GM23338 (cell line): ENCODE measurements at regions not wholly inside any gene's neighbourhood (a gene's known extent, or its start where the extent isn't known, plus 50 kb on each side); places are given as distances from the start of the nearest gene placed in this dataset.

Source experiments
- ATAC-seq: fragments of 200-7000 bp; cut with Tn5 transposase; 3 replicates; pipeline ENCODE4 v1.9.1; 2020
- DNase-seq: peaks from one replicate; pipeline ENCODE4 v3.0.0-alpha.2; 2015; ENCODE audit warnings: low spot score
- H2AFZ ChIP-seq: fragments of 200-600 bp; sonication (generic); 2 replicates; pipeline ENCODE4 v1.8.0; 2016; ENCODE audit warnings: antibody characterized with exemption, mild to moderate bottlenecking, moderate library complexity
- H3F3A ChIP-seq: fragments of 200-600 bp; sonication (generic); replicated peaks from 2 replicates; pipeline ENCODE4 v1.8.0; 2017; ENCODE audit warnings: antibody characterized with exemption, mixed run types, low read depth
- H3K27ac ChIP-seq: fragments of 200-600 bp; sonication (generic); 2 replicates; pipeline ENCODE4 v1.6.1; 2016; ENCODE audit warnings: low read depth
- H3K27me3 ChIP-seq: fragments of 200-600 bp; sonication (generic); 2 replicates; pipeline ENCODE4 v1.8.0; 2016; ENCODE audit warnings: mild to moderate bottlenecking, mixed run types, moderate library complexity; ENCODE audit not compliant: insufficient read depth
- H3K36me3 ChIP-seq: fragments of 200-600 bp; sonication (generic); 2 replicates; pipeline ENCODE4 v1.8.0; 2016; ENCODE audit warnings: mild to moderate bottlenecking; ENCODE audit not compliant: insufficient read depth
- H3K4me1 ChIP-seq: fragments of 200-600 bp; sonication (generic); 2 replicates; pipeline ENCODE4 v1.8.0; 2016; ENCODE audit warnings: mild to moderate bottlenecking, moderate library complexity; ENCODE audit not compliant: insufficient read depth
- H3K4me2 ChIP-seq: fragments of 200-600 bp; sonication (generic); 2 replicates; pipeline ENCODE4 v1.7.1; 2017; ENCODE audit warnings: mixed run types
- H3K4me3 ChIP-seq: fragments of 200-600 bp; sonication (generic); 2 replicates; pipeline ENCODE4 v1.6.1; 2016; ENCODE audit warnings: mixed run types
- H3K79me2 ChIP-seq: fragments of 200-600 bp; sonication (generic); replicated peaks from 2 replicates; pipeline ENCODE4 v1.8.0; 2017; ENCODE audit warnings: mild to moderate bottlenecking; ENCODE audit not compliant: insufficient read depth
- H3K9me2 ChIP-seq: fragments of 200-600 bp; sonication (generic); 2 replicates; pipeline ENCODE4 v1.8.0; 2017; ENCODE audit not compliant: insufficient read depth
- H4K20me1 ChIP-seq: fragments of 200-600 bp; sonication (generic); replicated peaks from 2 replicates; pipeline ENCODE4 v1.8.0; 2017; ENCODE audit warnings: mild to moderate bottlenecking; ENCODE audit not compliant: insufficient read depth
- H3K27ac Mint-ChIP-seq: 2 replicates; pipeline ENCODE4 v1.8.0; 2020; ENCODE audit warnings: inconsistent platforms, mild to moderate bottlenecking, moderate library complexity, mixed read lengths
- H3K27me3 Mint-ChIP-seq: 3 replicates; pipeline ENCODE4 v1.8.0; 2022; ENCODE audit warnings: low read depth, mild to moderate bottlenecking, moderate library complexity, mixed read lengths, inconsistent platforms; ENCODE audit not compliant: insufficient read depth, poor library complexity
- H3K36me3 Mint-ChIP-seq: 3 replicates; pipeline ENCODE4 v1.8.0; 2021; ENCODE audit warnings: low read depth, mild to moderate bottlenecking, inconsistent platforms, moderate library complexity, mixed read lengths
- H3K4me1 Mint-ChIP-seq: 3 replicates; pipeline ENCODE4 v1.8.0; 2020; ENCODE audit warnings: mild to moderate bottlenecking, inconsistent platforms, mixed read lengths
- H3K4me3 Mint-ChIP-seq: 3 replicates; pipeline ENCODE4 v1.8.0; 2021; ENCODE audit warnings: moderate library complexity, mild to moderate bottlenecking, inconsistent platforms, mixed read lengths
- H3K9me3 Mint-ChIP-seq: 3 replicates; pipeline ENCODE4 v1.8.0; 2020; ENCODE audit warnings: moderate library complexity, mild to moderate bottlenecking, inconsistent platforms, mixed read lengths
- CREB1 ChIP-seq: fragments of 250-450 bp; sonication (Bioruptor Pico); IDR thresholded peaks from 2 replicates; pipeline ENCODE4 v1.5.0; 2020; ENCODE audit warnings: low read depth, mild to moderate bottlenecking, moderate library complexity
- ETS1 ChIP-seq: IDR thresholded peaks from 2 replicates; pipeline ENCODE4 v1.6.1; 2016; ENCODE audit warnings: antibody characterized with exemption
- EZH2 ChIP-seq: fragments of 200-600 bp; sonication (generic); IDR thresholded peaks from one replicate; pipeline ENCODE4 v1.8.0; 2017; ENCODE audit warnings: antibody characterized with exemption, mild to moderate bottlenecking, low read depth; ENCODE audit not compliant: unreplicated experiment
- EZH2phosphoT487 ChIP-seq: fragments of 200-600 bp; sonication (generic); IDR thresholded peaks from one replicate; pipeline ENCODE4 v1.8.1; 2018; ENCODE audit warnings: antibody characterized with exemption; ENCODE audit not compliant: unreplicated experiment
- JUNB ChIP-seq: IDR thresholded peaks from one replicate; pipeline ENCODE4 v1.6.1; 2016; ENCODE audit warnings: antibody characterized with exemption; ENCODE audit not compliant: unreplicated experiment
- REST ChIP-seq: IDR thresholded peaks from one replicate; pipeline ENCODE4 v1.6.1; 2018; ENCODE audit warnings: antibody characterized with exemption; ENCODE audit not compliant: unreplicated experiment
- ZNF331 ChIP-seq: fragments of 250-450 bp; sonication (Bioruptor Pico); IDR thresholded peaks from 2 replicates; pipeline ENCODE4 v1.5.0; 2020; ENCODE audit warnings: low read depth, mild to moderate bottlenecking, moderate library complexity
- TF ChIP-seq, protein P1 (sequence below): fragments of 250-450 bp; sonication (Bioruptor Pico); IDR thresholded peaks from 2 replicates; pipeline ENCODE4 v1.5.0; 2020; ENCODE audit warnings: mild to moderate bottlenecking, moderate library complexity

DNA sequence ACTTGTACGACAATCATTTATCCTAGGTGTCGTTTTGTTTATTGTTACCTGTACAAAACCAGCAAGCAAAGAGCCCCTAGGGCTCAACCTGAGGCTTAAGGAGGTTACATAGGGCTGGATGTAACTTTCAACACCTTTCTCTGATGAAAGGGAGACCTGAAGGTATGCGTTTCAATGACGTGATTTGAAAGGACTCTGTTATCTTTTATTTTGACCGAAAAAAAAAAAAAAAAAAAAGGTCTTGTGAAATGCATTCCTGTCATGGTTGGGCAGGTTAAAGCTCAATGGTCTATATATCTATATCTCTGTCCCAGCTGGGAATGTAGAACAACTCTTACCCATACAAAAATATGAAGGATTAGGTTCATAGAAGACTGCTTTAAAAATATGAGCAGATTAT lies 78.7 kb upstream of the SASH1 start:
- TF ChIP-seq ZNF331 (CRISPR knock-in tag) (no peak), ETS1 (no peak), REST (no peak), CREB1 (CRISPR knock-in tag) (no peak), JUNB (no peak), EZH2 (no peak), EZH2phosphoT487 (no peak)
- TF ChIP-seq, protein P1, sequence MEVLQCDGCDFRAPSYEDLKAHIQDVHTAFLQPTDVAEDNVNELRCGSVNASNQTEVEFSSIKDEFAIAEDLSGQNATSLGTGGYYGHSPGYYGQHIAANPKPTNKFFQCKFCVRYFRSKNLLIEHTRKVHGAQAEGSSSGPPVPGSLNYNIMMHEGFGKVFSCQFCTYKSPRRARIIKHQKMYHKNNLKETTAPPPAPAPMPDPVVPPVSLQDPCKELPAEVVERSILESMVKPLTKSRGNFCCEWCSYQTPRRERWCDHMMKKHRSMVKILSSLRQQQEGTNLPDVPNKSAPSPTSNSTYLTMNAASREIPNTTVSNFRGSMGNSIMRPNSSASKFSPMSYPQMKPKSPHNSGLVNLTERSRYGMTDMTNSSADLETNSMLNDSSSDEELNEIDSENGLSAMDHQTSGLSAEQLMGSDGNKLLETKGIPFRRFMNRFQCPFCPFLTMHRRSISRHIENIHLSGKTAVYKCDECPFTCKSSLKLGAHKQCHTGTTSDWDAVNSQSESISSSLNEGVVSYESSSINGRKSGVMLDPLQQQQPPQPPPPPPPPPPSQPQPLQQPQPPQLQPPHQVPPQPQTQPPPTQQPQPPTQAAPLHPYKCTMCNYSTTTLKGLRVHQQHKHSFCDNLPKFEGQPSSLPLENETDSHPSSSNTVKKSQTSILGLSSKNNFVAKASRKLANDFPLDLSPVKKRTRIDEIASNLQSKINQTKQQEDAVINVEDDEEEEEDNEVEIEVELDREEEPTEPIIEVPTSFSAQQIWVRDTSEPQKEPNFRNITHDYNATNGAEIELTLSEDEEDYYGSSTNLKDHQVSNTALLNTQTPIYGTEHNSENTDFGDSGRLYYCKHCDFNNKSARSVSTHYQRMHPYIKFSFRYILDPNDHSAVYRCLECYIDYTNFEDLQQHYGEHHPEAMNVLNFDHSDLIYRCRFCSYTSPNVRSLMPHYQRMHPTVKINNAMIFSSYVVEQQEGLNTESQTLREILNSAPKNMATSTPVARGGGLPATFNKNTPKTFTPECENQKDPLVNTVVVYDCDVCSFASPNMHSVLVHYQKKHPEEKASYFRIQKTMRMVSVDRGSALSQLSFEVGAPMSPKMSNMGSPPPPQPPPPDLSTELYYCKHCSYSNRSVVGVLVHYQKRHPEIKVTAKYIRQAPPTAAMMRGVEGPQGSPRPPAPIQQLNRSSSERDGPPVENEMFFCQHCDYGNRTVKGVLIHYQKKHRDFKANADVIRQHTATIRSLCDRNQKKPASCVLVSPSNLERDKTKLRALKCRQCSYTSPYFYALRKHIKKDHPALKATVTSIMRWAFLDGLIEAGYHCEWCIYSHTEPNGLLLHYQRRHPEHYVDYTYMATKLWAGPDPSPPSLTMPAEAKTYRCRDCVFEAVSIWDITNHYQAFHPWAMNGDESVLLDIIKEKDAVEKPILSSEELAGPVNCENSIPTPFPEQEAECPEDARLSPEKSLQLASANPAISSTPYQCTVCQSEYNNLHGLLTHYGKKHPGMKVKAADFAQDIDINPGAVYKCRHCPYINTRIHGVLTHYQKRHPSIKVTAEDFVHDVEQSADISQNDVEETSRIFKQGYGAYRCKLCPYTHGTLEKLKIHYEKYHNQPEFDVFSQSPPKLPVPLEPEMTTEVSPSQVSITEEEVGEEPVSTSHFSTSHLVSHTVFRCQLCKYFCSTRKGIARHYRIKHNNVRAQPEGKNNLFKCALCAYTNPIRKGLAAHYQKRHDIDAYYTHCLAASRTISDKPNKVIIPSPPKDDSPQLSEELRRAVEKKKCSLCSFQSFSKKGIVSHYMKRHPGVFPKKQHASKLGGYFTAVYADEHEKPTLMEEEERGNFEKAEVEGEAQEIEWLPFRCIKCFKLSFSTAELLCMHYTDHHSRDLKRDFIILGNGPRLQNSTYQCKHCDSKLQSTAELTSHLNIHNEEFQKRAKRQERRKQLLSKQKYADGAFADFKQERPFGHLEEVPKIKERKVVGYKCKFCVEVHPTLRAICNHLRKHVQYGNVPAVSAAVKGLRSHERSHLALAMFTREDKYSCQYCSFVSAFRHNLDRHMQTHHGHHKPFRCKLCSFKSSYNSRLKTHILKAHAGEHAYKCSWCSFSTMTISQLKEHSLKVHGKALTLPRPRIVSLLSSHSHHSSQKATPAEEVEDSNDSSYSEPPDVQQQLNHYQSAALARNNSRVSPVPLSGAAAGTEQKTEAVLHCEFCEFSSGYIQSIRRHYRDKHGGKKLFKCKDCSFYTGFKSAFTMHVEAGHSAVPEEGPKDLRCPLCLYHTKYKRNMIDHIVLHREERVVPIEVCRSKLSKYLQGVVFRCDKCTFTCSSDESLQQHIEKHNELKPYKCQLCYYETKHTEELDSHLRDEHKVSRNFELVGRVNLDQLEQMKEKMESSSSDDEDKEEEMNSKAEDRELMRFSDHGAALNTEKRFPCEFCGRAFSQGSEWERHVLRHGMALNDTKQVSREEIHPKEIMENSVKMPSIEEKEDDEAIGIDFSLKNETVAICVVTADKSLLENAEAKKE (CRISPR knock-in tag), result no peak
- Histone ChIP-seq H4K20me1 (no peaks in the 10 kb centered on the region), H3K36me3 (no peaks in the 10 kb centered on the region), H3F3A (no peaks in the 10 kb centered on the region), H2AFZ (no peak overlapping the region), H3K4me2 (no peak overlapping the region), H3K27ac (no peak overlapping the region), H3K4me1 (peaks cover 21% of the 10 kb centered on the region), H3K4me3 (no peak overlapping the region), H3K79me2 (no peaks in the 10 kb centered on the region), H3K9me2 (no peaks in the 10 kb centered on the region), H3K27me3 (no peaks in the 10 kb centered on the region)
- Mint-ChIP-seq H3K4me3 (no peak overlapping the region), H3K4me1 (peaks cover 30% of the 10 kb centered on the region), H3K27me3 (peaks cover 13% of the 10 kb centered on the region), H3K9me3 (no peaks in the 10 kb centered on the region), H3K36me3 (no peaks in the 10 kb centered on the region), H3K27ac (no peak overlapping the region)
- no peak for DNase-seq
- ATAC-seq, result no peak
